Body of pancreas (tissue), 4 donors: ENCODE measurements at regions not wholly inside any gene's neighbourhood (a gene's known extent, or its start where the extent isn't known, plus 50 kb on each side); places are given as distances from the start of the nearest gene placed in this dataset.

Source experiments
- ATAC-seq: fragments of 150-250 bp; one replicate; pipeline ENCODE4 v1.9.1; 2016
- DNase-seq, 4 donors: peaks; one replicate each; pipeline ENCODE4 v3.0.0-alpha.2; 2019
- H3K27ac ChIP-seq, 4 donors: fragments of 200-600 bp; sonication (generic); 1 replicate in 3 of 4; 2 replicates in 1 of 4; pipeline versions ENCODE4 v1.5.1 to v1.6.1; 2016 to 2019; ENCODE audit warnings: mild to moderate bottlenecking in 1 of 4, mixed read lengths in 1 of 4, moderate library complexity in 1 of 4
- H3K27me3 ChIP-seq, 2 donors: fragments of 200-600 bp; sonication (generic); one replicate each; pipeline ENCODE4 v1.6.0; 2016; ENCODE audit warnings: mild to moderate bottlenecking in 1 of 2
- H3K36me3 ChIP-seq, 2 donors: fragments of 200-600 bp; sonication (generic); replicated peaks in 1 of 2; 2 replicates each; pipeline ENCODE4 v1.5.1; 2016; ENCODE audit warnings: low read depth in 2 of 2; ENCODE audit not compliant: insufficient read depth in 1 of 2
- H3K4me1 ChIP-seq: fragments of 200-600 bp; sonication (generic); one replicate; pipeline ENCODE4 v1.6.0; 2016
- H3K4me3 ChIP-seq, 2 donors: fragments of 200-600 bp; sonication (generic); 1 replicate in 1 of 2; 2 replicates in 1 of 2; pipeline ENCODE4 v1.5.1; 2016 to 2019
- H3K9me3 ChIP-seq, 3 donors: fragments of 200-600 bp; sonication (generic); 1 replicate in 2 of 3; 2 replicates in 1 of 3; pipeline ENCODE4 v1.5.1; 2016
- POLR2A ChIP-seq, 3 donors: fragments of 450-650 bp; IDR thresholded peaks; one replicate each; pipeline ENCODE4 v1.6.1; 2016; ENCODE audit warnings: antibody characterized with exemption in 3 of 3, mild to moderate bottlenecking in 2 of 3
- WGBS, 2 donors: methylation state at CpG; one replicate each; pipeline ENCODE4 v1.1.5; 2017; 5-methylcytosine and 5-hydroxymethylcytosine counted together
- intact Hi-C: fragments of 100-400 bp; cut with DNase I; formaldehyde crosslinking; loops from one replicate; pipeline ENCODE4 v1.15.1; 2023
- TF ChIP-seq, protein P1 (sequence below), 7 experiments: fragments of 450-650 bp in 4 of 7; fragments of 200-600 bp in 3 of 7; sonication (generic) in 3 of 7; IDR thresholded peaks; one replicate each; pipeline ENCODE4 v1.5.1; 2016 to 2019; ENCODE audit warnings: antibody characterized with exemption in 7 of 7

- no peak for ATAC-seq
- no peak overlapping the region for H3K4me3 ChIP-seq
- H3K9me3 ChIP-seq = no peaks in the 10 kb centered on the region
- H3K27ac ChIP-seq = no peak overlapping the region
- no peaks in the 10 kb centered on the region for H3K4me1 ChIP-seq
- WGBS, 2 donors = 93 to 100% methylated on average over 1 of the region's 1 CpG
- no peak for DNase-seq
- H3K27me3 ChIP-seq = no peaks in the 10 kb centered on the region
- intact Hi-C loops = no loop called here
- no peaks in the 10 kb centered on the region for H3K36me3 ChIP-seq
- no peak for TF ChIP-seq POLR2A (IDR thresholded peaks at IDR 0.05)
- TF ChIP-seq, protein P1, sequence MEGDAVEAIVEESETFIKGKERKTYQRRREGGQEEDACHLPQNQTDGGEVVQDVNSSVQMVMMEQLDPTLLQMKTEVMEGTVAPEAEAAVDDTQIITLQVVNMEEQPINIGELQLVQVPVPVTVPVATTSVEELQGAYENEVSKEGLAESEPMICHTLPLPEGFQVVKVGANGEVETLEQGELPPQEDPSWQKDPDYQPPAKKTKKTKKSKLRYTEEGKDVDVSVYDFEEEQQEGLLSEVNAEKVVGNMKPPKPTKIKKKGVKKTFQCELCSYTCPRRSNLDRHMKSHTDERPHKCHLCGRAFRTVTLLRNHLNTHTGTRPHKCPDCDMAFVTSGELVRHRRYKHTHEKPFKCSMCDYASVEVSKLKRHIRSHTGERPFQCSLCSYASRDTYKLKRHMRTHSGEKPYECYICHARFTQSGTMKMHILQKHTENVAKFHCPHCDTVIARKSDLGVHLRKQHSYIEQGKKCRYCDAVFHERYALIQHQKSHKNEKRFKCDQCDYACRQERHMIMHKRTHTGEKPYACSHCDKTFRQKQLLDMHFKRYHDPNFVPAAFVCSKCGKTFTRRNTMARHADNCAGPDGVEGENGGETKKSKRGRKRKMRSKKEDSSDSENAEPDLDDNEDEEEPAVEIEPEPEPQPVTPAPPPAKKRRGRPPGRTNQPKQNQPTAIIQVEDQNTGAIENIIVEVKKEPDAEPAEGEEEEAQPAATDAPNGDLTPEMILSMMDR (IDR thresholded peaks at IDR 0.05) = no peak
Measured at GRCh38 chr1:212205006-212205405, 80.2 kb upstream of the PPP2R5A start.

DNA sequence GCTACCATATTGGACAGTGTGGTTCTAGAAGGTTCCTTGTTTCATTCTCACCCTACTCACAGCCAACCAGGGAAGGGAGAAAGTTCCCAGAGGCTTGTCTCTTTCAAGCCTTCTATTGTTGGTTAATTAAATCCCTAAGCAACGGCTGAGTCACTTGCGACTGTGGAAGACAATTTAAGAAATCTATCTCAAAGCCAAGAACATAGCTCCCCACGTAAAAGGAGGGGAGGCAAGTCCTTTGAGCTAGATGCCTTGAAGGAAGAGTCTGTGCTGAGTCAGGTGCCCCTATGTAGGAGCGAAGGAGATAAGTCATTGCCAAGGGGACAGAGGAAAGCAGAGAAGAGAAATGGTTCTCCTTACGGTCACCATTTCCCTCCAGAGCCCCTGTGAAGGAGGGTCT, 79.4 kb upstream of the PPP2R5A start:
- intact Hi-C loops = no loop called here
- ATAC-seq (no peak), DNase-seq (no peak)
- TF ChIP-seq, protein P1 (IDR thresholded peaks at IDR 0.05) = no peak
- TF ChIP-seq POLR2A (IDR thresholded peaks at IDR 0.05) = no peak
- Histone ChIP-seq H3K4me3 (no peak overlapping the region), H3K27me3 (no peaks in the 10 kb centered on the region), H3K4me1 (no peaks in the 10 kb centered on the region), H3K27ac (no peak overlapping the region), H3K9me3 (no peaks in the 10 kb centered on the region), H3K36me3 (no peaks in the 10 kb centered on the region)
- WGBS, 2 donors = 93 to 96% methylated on average over 5 of the region's 5 CpGs

DNA sequence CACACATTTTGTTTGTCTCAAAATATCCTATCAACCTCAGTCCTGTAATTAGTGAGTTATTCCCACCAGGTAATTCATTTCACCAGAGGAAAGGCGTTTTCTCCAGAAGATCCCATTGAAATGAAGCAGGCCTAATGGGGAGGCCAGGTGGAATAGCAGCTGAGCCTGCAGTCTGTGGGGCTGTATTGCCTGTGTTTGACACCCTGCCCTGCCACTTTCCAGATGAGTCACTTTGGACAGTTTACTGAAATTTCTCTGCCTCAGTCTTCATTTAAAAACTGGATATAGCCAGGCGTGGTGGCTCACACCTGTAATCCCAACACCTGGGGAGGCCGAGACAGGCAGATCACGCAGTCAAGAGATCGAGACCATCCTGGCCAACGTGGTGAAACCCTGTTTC, 78.1 kb upstream of the PPP2R5A start:
- ATAC-seq (no peak), DNase-seq (no peak)
- Histone ChIP-seq H3K27me3 (no peaks in the 10 kb centered on the region), H3K4me1 (no peaks in the 10 kb centered on the region), H3K36me3 (no peaks in the 10 kb centered on the region), H3K9me3 (no peaks in the 10 kb centered on the region), H3K27ac (no peak overlapping the region), H3K4me3 (no peak overlapping the region)
- TF ChIP-seq POLR2A (IDR thresholded peaks at IDR 0.05) = no peak
- TF ChIP-seq, protein P1 (IDR thresholded peaks at IDR 0.05) = no peak
- 83 to 85% methylated on average over 6 of the region's 6 CpGs for WGBS, 2 donors
- intact Hi-C loops = no loop called here

GRCh38 chr1:212207822-212208520, 77.2 kb upstream of the PPP2R5A start:
- 75 to 89% methylated on average over 5 of the region's 5 CpGs for WGBS, 2 donors
- H3K36me3 ChIP-seq = no peaks in the 10 kb centered on the region
- H3K27me3 ChIP-seq = no peaks in the 10 kb centered on the region
- no peaks in the 10 kb centered on the region for H3K4me1 ChIP-seq
- H3K27ac ChIP-seq = no peak overlapping the region
- intact Hi-C loops = no loop called here
- no peak for TF ChIP-seq POLR2A (IDR thresholded peaks at IDR 0.05)
- TF ChIP-seq, protein P1 (IDR thresholded peaks at IDR 0.05) = no peak
- DNase-seq (no peak), ATAC-seq (no peak)
- H3K9me3 ChIP-seq = no peaks in the 10 kb centered on the region
- H3K4me3 ChIP-seq = no peak overlapping the region

- no peak overlapping the region for H3K27ac ChIP-seq
- 65 to 70% methylated on average over 2 of the region's 2 CpGs for WGBS, 2 donors
- no peak for DNase-seq
- H3K9me3 ChIP-seq = no peaks in the 10 kb centered on the region
- H3K4me1 ChIP-seq = no peaks in the 10 kb centered on the region
- no peak for ATAC-seq
- no peaks in the 10 kb centered on the region for H3K36me3 ChIP-seq
- TF ChIP-seq POLR2A (IDR thresholded peaks at IDR 0.05) = no peak
- TF ChIP-seq, protein P1 (IDR thresholded peaks at IDR 0.05) = no peak
- no peaks in the 10 kb centered on the region for H3K27me3 ChIP-seq
- no peak overlapping the region for H3K4me3 ChIP-seq
- intact Hi-C loops = no loop called here
Measured at GRCh38 chr1:212208978-212209644, 76.1 kb upstream of the PPP2R5A start.
